ENCODE measurements at regions not wholly inside any gene's neighbourhood (a gene's known extent, or its start where the extent isn't known, plus 50 kb on each side); places are given as distances from the start of the nearest gene placed in this dataset.
A peak's percentile ranks its signal among the peaks of the same experiment; 100 is the strongest.

- no peak for DNase-seq
Measured at GRCh38 chr3:177306252-177306651, 109.0 kb upstream of the TBL1XR1 start.

GRCh38 chr3:177307391-177307790, 110.1 kb upstream of the TBL1XR1 start:
- no peak for DNase-seq

- DNase-seq: no peak
Measured at GRCh38 chr3:177307826-177308225, 110.5 kb upstream of the TBL1XR1 start.

GRCh38 chr3:177308286-177308685, 111.0 kb upstream of the TBL1XR1 start:
- DNase-seq: no peak

- no peak for DNase-seq
Measured at GRCh38 chr3:177308911-177309310, 111.6 kb upstream of the TBL1XR1 start.

GRCh38 chr3:177312491-177312890, 115.2 kb upstream of the TBL1XR1 start:
- DNase-seq: no peak

- DNase-seq: no peak
Measured at GRCh38 chr3:177314897-177315296, 117.6 kb upstream of the TBL1XR1 start.

GRCh38 chr3:177317247-177317646, 120.0 kb upstream of the TBL1XR1 start:
- no peak for DNase-seq

GRCh38 chr3:177318559-177318958, 121.3 kb upstream of the TBL1XR1 start:
- no peak for DNase-seq

- DNase-seq: no peak
Measured at GRCh38 chr3:177320765-177321247, 123.5 kb upstream of the TBL1XR1 start.

- DNase-seq: no peak
Measured at GRCh38 chr3:177321819-177322218, 124.5 kb upstream of the TBL1XR1 start.

GRCh38 chr3:177322881-177323280, 125.6 kb upstream of the TBL1XR1 start:
- no peak for DNase-seq

- DNase-seq: no peak
Measured at GRCh38 chr3:177329854-177330253, 132.6 kb upstream of the TBL1XR1 start.

GRCh38 chr3:177330779-177331178, 133.5 kb upstream of the TBL1XR1 start:
- DNase-seq: no peak

GRCh38 chr3:177331203-177331835, 134.0 kb upstream of the TBL1XR1 start:
- DNase-seq: no peak

GRCh38 chr3:177332955-177333354, 135.7 kb upstream of the TBL1XR1 start:
- no peak for DNase-seq

- no peak for DNase-seq
Measured at GRCh38 chr3:177333533-177334520, 136.5 kb upstream of the TBL1XR1 start.

GRCh38 chr3:177334803-177335202, 137.5 kb upstream of the TBL1XR1 start:
- no peak for DNase-seq

GRCh38 chr3:177335728-177336127, 138.4 kb upstream of the TBL1XR1 start:
- no peak for DNase-seq

- DNase-seq: no peak
Measured at GRCh38 chr3:177336873-177337450, 139.7 kb upstream of the TBL1XR1 start.

GRCh38 chr3:177337541-177338331, 140.5 kb upstream of the TBL1XR1 start:
- peak; percentile 49 for DNase-seq

- peak; percentile 72 for DNase-seq
Measured at GRCh38 chr3:177338697-177339219, 141.5 kb upstream of the TBL1XR1 start.

Data from NCI-H226 (cell line).